ENCODE measurements at regions not wholly inside any gene's neighbourhood (a gene's known extent, or its start where the extent isn't known, plus 50 kb on each side); places are given as distances from the start of the nearest gene placed in this dataset.

DNA sequence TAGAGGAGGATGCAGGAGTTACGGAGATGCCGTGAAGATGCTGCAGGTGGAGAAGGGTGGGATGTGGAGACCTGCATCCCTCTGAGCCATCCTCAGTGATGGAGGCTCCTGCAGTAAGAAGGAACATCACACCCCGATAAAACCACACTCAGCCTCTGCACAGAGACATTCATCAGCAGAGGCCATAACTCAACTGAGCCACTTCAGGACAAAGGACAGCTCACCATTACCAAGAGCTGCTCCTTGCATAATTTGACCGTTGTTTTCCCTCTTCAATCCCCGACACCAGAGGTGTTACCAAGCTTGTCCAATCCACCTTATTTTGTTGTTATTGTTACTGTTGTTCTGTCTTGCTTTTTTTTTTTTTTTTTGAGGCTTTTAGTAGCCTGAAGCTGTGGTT lies 543.9 kb downstream of the AJAP1 start:
- no peak for TF ChIP-seq ERG (CRISPR knock-in tag; IDR thresholded peaks at IDR 0.05)
- TF ChIP-seq, protein P1, sequence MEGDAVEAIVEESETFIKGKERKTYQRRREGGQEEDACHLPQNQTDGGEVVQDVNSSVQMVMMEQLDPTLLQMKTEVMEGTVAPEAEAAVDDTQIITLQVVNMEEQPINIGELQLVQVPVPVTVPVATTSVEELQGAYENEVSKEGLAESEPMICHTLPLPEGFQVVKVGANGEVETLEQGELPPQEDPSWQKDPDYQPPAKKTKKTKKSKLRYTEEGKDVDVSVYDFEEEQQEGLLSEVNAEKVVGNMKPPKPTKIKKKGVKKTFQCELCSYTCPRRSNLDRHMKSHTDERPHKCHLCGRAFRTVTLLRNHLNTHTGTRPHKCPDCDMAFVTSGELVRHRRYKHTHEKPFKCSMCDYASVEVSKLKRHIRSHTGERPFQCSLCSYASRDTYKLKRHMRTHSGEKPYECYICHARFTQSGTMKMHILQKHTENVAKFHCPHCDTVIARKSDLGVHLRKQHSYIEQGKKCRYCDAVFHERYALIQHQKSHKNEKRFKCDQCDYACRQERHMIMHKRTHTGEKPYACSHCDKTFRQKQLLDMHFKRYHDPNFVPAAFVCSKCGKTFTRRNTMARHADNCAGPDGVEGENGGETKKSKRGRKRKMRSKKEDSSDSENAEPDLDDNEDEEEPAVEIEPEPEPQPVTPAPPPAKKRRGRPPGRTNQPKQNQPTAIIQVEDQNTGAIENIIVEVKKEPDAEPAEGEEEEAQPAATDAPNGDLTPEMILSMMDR (IDR thresholded peaks at IDR 0.05) = no peak
- TF ChIP-seq JUN (CRISPR knock-in tag; IDR thresholded peaks at IDR 0.05) = no peak

Measured in WTC11 (cell line).